ENCODE measurements at regions not wholly inside any gene's neighbourhood (a gene's known extent, or its start where the extent isn't known, plus 50 kb on each side); places are given as distances from the start of the nearest gene placed in this dataset.

- Histone ChIP-seq H3K9me3 (no peaks in the 10 kb centered on the region), H3K36me3 (no peaks in the 10 kb centered on the region), H3K27ac (no peak overlapping the region), H3K4me3 (no peak overlapping the region), H3K4me1 (no peaks in the 10 kb centered on the region), H3K27me3 (no peaks in the 10 kb centered on the region)
- DNase-seq (no peak), ATAC-seq (no peak)
- in situ Hi-C loops (cut with MboI; ENCODE audit: low sequenced_read_pairs in 4 of 4) (no loop called here), intact Hi-C loops (cut with DNase I; ENCODE audit: low total_unique reads) (no loop called here)
- no peak for TF ChIP-seq CTCF (IDR thresholded peaks at IDR 0.05 in 4 of 5, conservative IDR thresholded peaks at IDR 0.05 in 1 of 5)
- TF ChIP-seq POLR2A (IDR thresholded peaks at IDR 0.05), result no peak
These were observed 121.1 kb upstream of the ACP3 start for GRCh38 chr3:132196113-132196512.

- no peaks in the 10 kb centered on the region for H3K27me3 ChIP-seq
- ATAC-seq (no peak), DNase-seq (no peak)
- intact Hi-C loops (cut with DNase I; ENCODE audit: low total_unique reads), result no loop called here
- H3K4me1 ChIP-seq, result no peaks in the 10 kb centered on the region
- in situ Hi-C loops (cut with MboI; ENCODE audit: low sequenced_read_pairs in 4 of 4), result no loop called here
- TF ChIP-seq CTCF (IDR thresholded peaks at IDR 0.05 in 4 of 5, conservative IDR thresholded peaks at IDR 0.05 in 1 of 5), result no peak
- no peak for TF ChIP-seq POLR2A (IDR thresholded peaks at IDR 0.05)
- H3K4me3 ChIP-seq, result no peak overlapping the region
- no peak overlapping the region for H3K27ac ChIP-seq
- no peaks in the 10 kb centered on the region for H3K36me3 ChIP-seq
- H3K9me3 ChIP-seq, result no peaks in the 10 kb centered on the region
These were observed 118.7 kb upstream of the ACP3 start for GRCh38 chr3:132198516-132198915.

GRCh38 chr3:132199451-132199850, 117.8 kb upstream of the ACP3 start:
- TF ChIP-seq CTCF (IDR thresholded peaks at IDR 0.05 in 4 of 5, conservative IDR thresholded peaks at IDR 0.05 in 1 of 5), result no peak
- no peaks in the 10 kb centered on the region for H3K36me3 ChIP-seq
- H3K27ac ChIP-seq, result no peak overlapping the region
- H3K4me3 ChIP-seq, result no peak overlapping the region
- H3K27me3 ChIP-seq, result no peaks in the 10 kb centered on the region
- intact Hi-C loops (cut with DNase I; ENCODE audit: low total_unique reads), result no loop called here
- no peaks in the 10 kb centered on the region for H3K4me1 ChIP-seq
- in situ Hi-C loops (cut with MboI; ENCODE audit: low sequenced_read_pairs in 4 of 4), result no loop called here
- H3K9me3 ChIP-seq, result no peaks in the 10 kb centered on the region
- DNase-seq (no peak), ATAC-seq (no peak)

- Histone ChIP-seq H3K36me3 (no peaks in the 10 kb centered on the region), H3K27ac (no peak overlapping the region), H3K4me1 (no peaks in the 10 kb centered on the region), H3K4me3 (no peak overlapping the region), H3K9me3 (no peaks in the 10 kb centered on the region), H3K27me3 (no peaks in the 10 kb centered on the region)
- no peak for ATAC-seq
- in situ Hi-C loops (cut with MboI; ENCODE audit: low sequenced_read_pairs in 4 of 4), result no loop called here
- no peak for DNase-seq
- TF ChIP-seq POLR2A (IDR thresholded peaks at IDR 0.05) (no peak), CTCF (IDR thresholded peaks at IDR 0.05 in 4 of 5, conservative IDR thresholded peaks at IDR 0.05 in 1 of 5) (no peak)
- intact Hi-C loops (cut with DNase I; ENCODE audit: low total_unique reads), result no loop called here
These were observed 114.6 kb upstream of the ACP3 start for GRCh38 chr3:132202586-132202985.

- no peaks in the 10 kb centered on the region for H3K27me3 ChIP-seq
- H3K36me3 ChIP-seq, result no peaks in the 10 kb centered on the region
- intact Hi-C loops (cut with DNase I; ENCODE audit: low total_unique reads), result no loop called here
- H3K9me3 ChIP-seq, result no peaks in the 10 kb centered on the region
- no peaks in the 10 kb centered on the region for H3K4me1 ChIP-seq
- H3K27ac ChIP-seq, result no peak overlapping the region
- no peak for TF ChIP-seq CTCF (IDR thresholded peaks at IDR 0.05 in 4 of 5, conservative IDR thresholded peaks at IDR 0.05 in 1 of 5)
- TF ChIP-seq POLR2A (IDR thresholded peaks at IDR 0.05), result no peak
- in situ Hi-C loops (cut with MboI; ENCODE audit: low sequenced_read_pairs in 4 of 4), result no loop called here
- ATAC-seq (no peak), DNase-seq (no peak)
- no peak overlapping the region for H3K4me3 ChIP-seq
These were observed 113.2 kb upstream of the ACP3 start for GRCh38 chr3:132203889-132204596.
